Cardiac fibroblast (primary cell): ENCODE measurements at regions not wholly inside any gene's neighbourhood (a gene's known extent, or its start where the extent isn't known, plus 50 kb on each side); places are given as distances from the start of the nearest gene placed in this dataset.
"Not testable (repeated sequence)": the region's sequence is repeated elsewhere in the genome, so short reads cannot be mapped to it uniquely, and the experiment has no call there.

ENCODE experiments used
- DNase-seq, 2 donors: peaks; one replicate each; pipeline versions ENCODE4 v3.0.0 to v3.0.0-alpha.2; 2010; ENCODE audit warnings: low read depth in 2 of 2
- H3K4me3 ChIP-seq, 2 donors: replicated peaks in 1 of 2; 1 replicate in 1 of 2; 2 replicates in 1 of 2; pipeline ENCODE4 v1.5.1; 2011; ENCODE audit warnings: low read depth in 2 of 2, low read length in 2 of 2, mild to moderate bottlenecking in 2 of 2, moderate library complexity in 1 of 2
- TF ChIP-seq, protein P1 (sequence below): IDR thresholded peaks from one replicate; pipeline ENCODE4 v1.5.1; 2011; ENCODE audit warnings: low read depth, mild to moderate bottlenecking, low read length, inconsistent platforms

DNA sequence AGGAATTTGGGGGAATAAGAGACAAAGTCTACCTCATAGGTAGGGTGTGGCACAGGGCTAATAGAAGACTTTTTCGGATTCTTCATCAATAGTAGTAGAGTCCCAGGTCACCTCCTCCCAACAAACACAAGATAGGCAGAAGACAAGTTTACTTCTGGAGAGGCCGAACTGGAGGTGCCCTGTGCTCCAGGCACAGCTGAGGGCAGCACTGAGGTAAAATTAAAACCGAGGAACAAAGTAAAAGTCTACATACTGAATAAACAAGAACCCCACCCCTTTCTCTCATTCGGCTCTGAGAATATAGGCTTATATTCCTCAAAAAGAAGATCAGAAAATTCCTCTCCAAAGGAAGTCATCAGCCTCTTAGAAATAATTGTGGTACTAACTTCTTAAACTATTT, 161.5 kb downstream of the SEC23A start:
- TF ChIP-seq, protein P1, sequence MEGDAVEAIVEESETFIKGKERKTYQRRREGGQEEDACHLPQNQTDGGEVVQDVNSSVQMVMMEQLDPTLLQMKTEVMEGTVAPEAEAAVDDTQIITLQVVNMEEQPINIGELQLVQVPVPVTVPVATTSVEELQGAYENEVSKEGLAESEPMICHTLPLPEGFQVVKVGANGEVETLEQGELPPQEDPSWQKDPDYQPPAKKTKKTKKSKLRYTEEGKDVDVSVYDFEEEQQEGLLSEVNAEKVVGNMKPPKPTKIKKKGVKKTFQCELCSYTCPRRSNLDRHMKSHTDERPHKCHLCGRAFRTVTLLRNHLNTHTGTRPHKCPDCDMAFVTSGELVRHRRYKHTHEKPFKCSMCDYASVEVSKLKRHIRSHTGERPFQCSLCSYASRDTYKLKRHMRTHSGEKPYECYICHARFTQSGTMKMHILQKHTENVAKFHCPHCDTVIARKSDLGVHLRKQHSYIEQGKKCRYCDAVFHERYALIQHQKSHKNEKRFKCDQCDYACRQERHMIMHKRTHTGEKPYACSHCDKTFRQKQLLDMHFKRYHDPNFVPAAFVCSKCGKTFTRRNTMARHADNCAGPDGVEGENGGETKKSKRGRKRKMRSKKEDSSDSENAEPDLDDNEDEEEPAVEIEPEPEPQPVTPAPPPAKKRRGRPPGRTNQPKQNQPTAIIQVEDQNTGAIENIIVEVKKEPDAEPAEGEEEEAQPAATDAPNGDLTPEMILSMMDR, result no peak
- H3K4me3 ChIP-seq, result no peak overlapping the region
- DNase-seq, result no peak

DNA sequence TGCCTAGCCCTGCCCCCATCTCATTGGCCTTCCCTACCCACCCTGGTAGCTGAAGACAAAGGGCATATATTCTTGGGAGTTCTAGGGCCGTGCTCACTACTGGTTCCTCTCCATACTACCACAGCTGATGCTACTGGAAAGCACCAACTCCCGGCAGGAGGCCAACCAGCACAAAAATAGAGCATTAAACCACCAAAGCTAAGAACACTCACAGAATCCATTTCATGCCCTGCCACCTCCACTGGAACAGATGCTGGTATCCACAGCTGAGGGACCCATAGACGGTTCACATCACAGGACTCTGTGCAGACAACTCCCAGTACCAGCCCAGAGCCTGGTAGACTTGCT, 170.4 kb downstream of the SEC23A start:
- not testable (repeated sequence) for H3K4me3 ChIP-seq, DNase-seq

GRCh38 chr14:38931969-38932652, 170.9 kb downstream of the SEC23A start:
- DNase-seq, result no peak
- TF ChIP-seq, protein P1, result no peak

GRCh38 chr14:38930898-38931297, 172.1 kb downstream of the SEC23A start:
- H3K4me3 ChIP-seq, result no peak overlapping the region
- DNase-seq, result no peak
- TF ChIP-seq, protein P1, result no peak

More at GRCh38 chr14:38931969-38932652, 170.9 kb downstream of the SEC23A start:
- no peak overlapping the region for H3K4me3 ChIP-seq

DNA sequence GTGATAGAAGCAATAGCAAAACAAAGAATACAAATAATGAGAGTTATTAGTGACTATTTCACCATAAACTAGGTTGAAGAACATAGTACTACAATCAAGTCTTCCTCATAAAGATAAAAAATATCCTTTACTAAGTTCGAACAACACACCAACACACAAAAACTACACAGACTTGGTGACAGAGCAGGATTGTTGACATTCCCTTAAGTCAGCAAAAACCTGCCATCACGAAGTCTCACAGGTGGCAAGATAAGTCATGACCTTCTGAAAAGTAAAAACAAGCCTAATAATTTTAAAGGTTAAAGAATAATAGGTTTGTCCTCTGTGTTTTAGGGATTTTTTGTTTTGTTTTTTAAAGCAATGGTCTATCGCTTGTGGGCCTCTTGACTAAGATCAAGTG, 173.0 kb downstream of the SEC23A start:
- DNase-seq, result no peak
- TF ChIP-seq, protein P1, result no peak
- H3K4me3 ChIP-seq, result no peak overlapping the region

GRCh38 chr14:38929416-38929815, 173.6 kb downstream of the SEC23A start:
- TF ChIP-seq, protein P1, result no peak
- DNase-seq, result no peak
- H3K4me3 ChIP-seq, result no peak overlapping the region

- H3K4me3 ChIP-seq, DNase-seq: not testable (repeated sequence)
These were observed 181.1 kb downstream of the SEC23A start for GRCh38 chr14:38921893-38922292.

DNA sequence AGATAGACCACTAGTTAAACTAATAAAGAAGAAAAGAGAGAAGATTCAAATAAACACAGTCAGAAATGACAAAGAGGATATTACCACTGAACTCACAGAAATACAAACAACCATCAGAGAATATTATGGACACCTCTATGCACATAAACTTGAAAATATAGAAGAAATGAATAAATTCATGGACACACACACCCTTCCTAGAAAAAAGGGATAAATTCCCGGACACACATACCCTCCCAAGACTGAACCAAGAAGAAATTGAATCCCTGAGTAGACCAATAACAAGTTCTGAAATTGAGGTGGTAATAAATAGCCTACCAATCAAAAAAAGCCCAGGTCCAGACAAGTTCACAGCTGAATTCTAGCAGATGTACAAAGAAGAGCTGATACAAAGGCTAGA, 187.9 kb downstream of the SEC23A start:
- no peak overlapping the region for H3K4me3 ChIP-seq
- TF ChIP-seq, protein P1, result no peak
- no peak for DNase-seq
